IMR-90 (cell line): ENCODE measurements at regions not wholly inside any gene's neighbourhood (a gene's known extent, or its start where the extent isn't known, plus 50 kb on each side); places are given as distances from the start of the nearest gene placed in this dataset.

ENCODE experiments used
- MAFK ChIP-seq: IDR thresholded peaks from 2 replicates; pipeline ENCODE4 v1.6.1; 2012; ENCODE audit warnings: low read depth, low read length, improper control_type of control experiment
- MAZ ChIP-seq: IDR thresholded peaks from 2 replicates; pipeline ENCODE4 v1.6.1; 2012; ENCODE audit warnings: low read depth, mild to moderate bottlenecking, low read length, improper control_type of control experiment, moderate library complexity, borderline replicate concordance
- MXI1 ChIP-seq: IDR thresholded peaks from 2 replicates; pipeline ENCODE4 v1.6.1; 2012; ENCODE audit warnings: low read depth, mild to moderate bottlenecking, low read length, moderate library complexity, borderline replicate concordance
- NFE2L2 ChIP-seq: fragments of 150-350 bp; IDR thresholded peaks from 2 replicates; pipeline ENCODE4 v1.6.1; 2016; ENCODE audit warnings: low read depth, mild to moderate bottlenecking, low read length
- POLR2A ChIP-seq: IDR thresholded peaks from 2 replicates; pipeline ENCODE4 v1.6.1; 2012; ENCODE audit warnings: mild to moderate bottlenecking, low read depth, low read length
- RAD21 ChIP-seq: IDR thresholded peaks from 2 replicates; pipeline ENCODE4 v1.6.1; 2012; ENCODE audit warnings: low read length, improper control_type of control experiment
- RFX5 ChIP-seq: IDR thresholded peaks from 2 replicates; pipeline ENCODE4 v1.8.0; 2012; ENCODE audit warnings: low read depth, mild to moderate bottlenecking, low read length, moderate library complexity
- TF ChIP-seq, protein P1 (sequence below): conservative IDR thresholded peaks from 2 replicates; pipeline ENCODE4 v1.5.1; 2012; ENCODE audit warnings: mild to moderate bottlenecking, low read depth, low read length, improper control_type of control experiment
- TF ChIP-seq, protein P2 (sequence below): fragments of 150-350 bp; IDR thresholded peaks from 2 replicates; pipeline ENCODE4 v1.6.1; 2016; ENCODE audit warnings: low read depth, mild to moderate bottlenecking, low read length, moderate library complexity, borderline replicate concordance

DNA sequence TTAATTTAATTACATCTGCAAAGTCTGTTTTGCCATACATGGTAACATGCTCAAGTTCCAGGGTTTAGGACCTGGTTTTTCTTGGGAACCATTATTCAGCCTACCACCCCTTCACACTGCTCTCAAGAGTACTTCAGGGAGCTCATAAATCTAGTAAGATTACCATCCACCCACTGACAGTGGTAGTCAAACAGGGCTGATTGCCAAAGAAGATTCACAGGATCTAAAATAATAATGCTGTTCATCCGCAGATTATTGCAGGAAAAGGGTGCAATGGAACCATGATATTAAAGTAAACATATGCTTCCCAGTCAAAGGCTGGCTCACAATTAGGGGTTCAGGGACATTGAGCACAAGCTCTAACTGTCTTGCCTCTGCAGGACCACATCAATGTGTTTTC is 148.0 kb upstream of the CYRIA start:
- no peak for TF ChIP-seq RFX5
- TF ChIP-seq, protein P1, sequence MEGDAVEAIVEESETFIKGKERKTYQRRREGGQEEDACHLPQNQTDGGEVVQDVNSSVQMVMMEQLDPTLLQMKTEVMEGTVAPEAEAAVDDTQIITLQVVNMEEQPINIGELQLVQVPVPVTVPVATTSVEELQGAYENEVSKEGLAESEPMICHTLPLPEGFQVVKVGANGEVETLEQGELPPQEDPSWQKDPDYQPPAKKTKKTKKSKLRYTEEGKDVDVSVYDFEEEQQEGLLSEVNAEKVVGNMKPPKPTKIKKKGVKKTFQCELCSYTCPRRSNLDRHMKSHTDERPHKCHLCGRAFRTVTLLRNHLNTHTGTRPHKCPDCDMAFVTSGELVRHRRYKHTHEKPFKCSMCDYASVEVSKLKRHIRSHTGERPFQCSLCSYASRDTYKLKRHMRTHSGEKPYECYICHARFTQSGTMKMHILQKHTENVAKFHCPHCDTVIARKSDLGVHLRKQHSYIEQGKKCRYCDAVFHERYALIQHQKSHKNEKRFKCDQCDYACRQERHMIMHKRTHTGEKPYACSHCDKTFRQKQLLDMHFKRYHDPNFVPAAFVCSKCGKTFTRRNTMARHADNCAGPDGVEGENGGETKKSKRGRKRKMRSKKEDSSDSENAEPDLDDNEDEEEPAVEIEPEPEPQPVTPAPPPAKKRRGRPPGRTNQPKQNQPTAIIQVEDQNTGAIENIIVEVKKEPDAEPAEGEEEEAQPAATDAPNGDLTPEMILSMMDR: no peak
- TF ChIP-seq RAD21: no peak
- no peak for TF ChIP-seq POLR2A
- TF ChIP-seq, protein P2, sequence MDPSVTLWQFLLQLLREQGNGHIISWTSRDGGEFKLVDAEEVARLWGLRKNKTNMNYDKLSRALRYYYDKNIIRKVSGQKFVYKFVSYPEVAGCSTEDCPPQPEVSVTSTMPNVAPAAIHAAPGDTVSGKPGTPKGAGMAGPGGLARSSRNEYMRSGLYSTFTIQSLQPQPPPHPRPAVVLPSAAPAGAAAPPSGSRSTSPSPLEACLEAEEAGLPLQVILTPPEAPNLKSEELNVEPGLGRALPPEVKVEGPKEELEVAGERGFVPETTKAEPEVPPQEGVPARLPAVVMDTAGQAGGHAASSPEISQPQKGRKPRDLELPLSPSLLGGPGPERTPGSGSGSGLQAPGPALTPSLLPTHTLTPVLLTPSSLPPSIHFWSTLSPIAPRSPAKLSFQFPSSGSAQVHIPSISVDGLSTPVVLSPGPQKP: no peak
- no peak for TF ChIP-seq NFE2L2
- TF ChIP-seq MAZ: no peak
- TF ChIP-seq MAFK: no peak
- TF ChIP-seq MXI1: no peak
